ENCODE measurements at regions not wholly inside any gene's neighbourhood (a gene's known extent, or its start where the extent isn't known, plus 50 kb on each side); places are given as distances from the start of the nearest gene placed in this dataset.

DNA sequence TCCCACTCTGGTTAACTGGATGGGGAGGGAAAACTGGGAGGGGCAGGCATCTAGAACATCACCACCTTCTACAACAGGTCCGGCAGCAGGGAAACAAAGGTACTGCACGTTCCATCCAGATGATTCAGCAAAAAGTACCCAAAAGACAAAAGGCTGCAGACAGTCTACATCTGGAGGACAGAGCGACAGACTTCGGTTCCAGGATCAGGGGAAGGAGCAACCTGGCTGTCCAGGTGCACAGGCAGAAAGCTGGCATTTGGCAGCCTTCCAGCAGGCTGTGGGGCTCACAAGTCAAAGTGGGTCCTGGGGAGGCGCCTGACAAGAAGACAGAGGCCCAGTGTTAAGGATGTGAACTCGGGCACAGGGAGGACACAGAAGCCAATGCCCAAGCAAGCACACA, 202.9 kb downstream of the SUCLA2 start:
- Histone ChIP-seq H3K27ac (no peak overlapping the region), H3K4me3 (no peak overlapping the region), H3K9me3 (peaks cover 0 to 5% of the 10 kb centered on the region in 2 donors), H3K27me3 (no peaks in the 10 kb centered on the region), H3K4me1 (no peaks in the 10 kb centered on the region), H3K36me3 (no peaks in the 10 kb centered on the region)
- DNase-seq (ENCODE audit: low spot score in 2 of 2): no peak
- TF ChIP-seq POLR2A (IDR thresholded peaks at IDR 0.05): no peak
- TF ChIP-seq, protein P1, sequence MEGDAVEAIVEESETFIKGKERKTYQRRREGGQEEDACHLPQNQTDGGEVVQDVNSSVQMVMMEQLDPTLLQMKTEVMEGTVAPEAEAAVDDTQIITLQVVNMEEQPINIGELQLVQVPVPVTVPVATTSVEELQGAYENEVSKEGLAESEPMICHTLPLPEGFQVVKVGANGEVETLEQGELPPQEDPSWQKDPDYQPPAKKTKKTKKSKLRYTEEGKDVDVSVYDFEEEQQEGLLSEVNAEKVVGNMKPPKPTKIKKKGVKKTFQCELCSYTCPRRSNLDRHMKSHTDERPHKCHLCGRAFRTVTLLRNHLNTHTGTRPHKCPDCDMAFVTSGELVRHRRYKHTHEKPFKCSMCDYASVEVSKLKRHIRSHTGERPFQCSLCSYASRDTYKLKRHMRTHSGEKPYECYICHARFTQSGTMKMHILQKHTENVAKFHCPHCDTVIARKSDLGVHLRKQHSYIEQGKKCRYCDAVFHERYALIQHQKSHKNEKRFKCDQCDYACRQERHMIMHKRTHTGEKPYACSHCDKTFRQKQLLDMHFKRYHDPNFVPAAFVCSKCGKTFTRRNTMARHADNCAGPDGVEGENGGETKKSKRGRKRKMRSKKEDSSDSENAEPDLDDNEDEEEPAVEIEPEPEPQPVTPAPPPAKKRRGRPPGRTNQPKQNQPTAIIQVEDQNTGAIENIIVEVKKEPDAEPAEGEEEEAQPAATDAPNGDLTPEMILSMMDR (IDR thresholded peaks at IDR 0.05): no peak
- TF ChIP-seq POLR2AphosphoS5 (IDR thresholded peaks at IDR 0.05): no peak
- intact Hi-C loops (cut with DNase I; ENCODE audit: low total_unique reads): no loop called here

DNA sequence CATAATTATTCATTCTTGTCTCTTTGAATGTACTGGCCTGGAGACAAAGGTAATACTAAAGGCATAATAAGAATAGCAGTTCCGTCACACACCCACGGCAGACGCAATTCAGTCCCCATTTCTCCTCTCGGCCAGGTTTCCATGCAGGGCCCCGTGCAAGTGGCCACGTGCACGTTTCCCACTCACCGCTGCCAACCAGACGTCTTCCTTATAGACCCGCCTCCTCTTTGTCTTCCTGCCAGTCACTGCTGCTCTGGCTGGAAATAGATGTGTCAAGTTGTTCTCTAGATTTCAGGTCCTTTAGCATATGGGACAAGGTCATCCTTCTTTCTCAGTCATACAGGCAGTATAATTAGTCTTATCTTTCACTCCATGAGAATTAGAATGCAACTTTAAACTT, 204.3 kb downstream of the SUCLA2 start:
- Histone ChIP-seq H3K4me1 (no peaks in the 10 kb centered on the region), H3K36me3 (no peaks in the 10 kb centered on the region), H3K27ac (no peak overlapping the region), H3K9me3 (peaks cover 0 to 5% of the 10 kb centered on the region in 2 donors), H3K4me3 (no peak overlapping the region), H3K27me3 (no peaks in the 10 kb centered on the region)
- intact Hi-C loops (cut with DNase I; ENCODE audit: low total_unique reads): no loop called here
- no peak for DNase-seq (ENCODE audit: low spot score in 2 of 2)
- TF ChIP-seq, protein P1 (IDR thresholded peaks at IDR 0.05): no peak

DNA sequence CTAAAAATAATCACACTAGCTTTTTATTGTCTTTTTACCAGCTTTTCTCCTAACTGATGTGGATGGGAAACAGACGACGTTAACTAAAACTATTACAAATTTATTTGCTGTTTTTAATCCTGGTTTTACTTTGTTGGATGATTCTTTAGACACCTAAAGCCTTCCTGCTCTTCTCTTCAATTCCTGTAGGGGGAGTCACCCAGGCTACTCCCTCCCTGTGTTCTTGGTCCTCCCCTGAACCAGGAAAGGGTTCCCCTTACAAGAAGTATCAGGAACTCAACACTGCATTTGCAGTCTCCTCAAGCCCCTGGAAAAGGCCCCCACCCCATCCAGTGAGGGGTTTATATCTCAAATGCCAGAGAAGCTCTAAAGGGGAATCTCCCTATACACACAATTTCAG, 206.1 kb downstream of the SUCLA2 start:
- Histone ChIP-seq H3K9me3 (peaks cover 9 to 11% of the 10 kb centered on the region in 2 donors), H3K27ac (no peak overlapping the region), H3K36me3 (no peaks in the 10 kb centered on the region), H3K4me3 (no peak overlapping the region), H3K27me3 (no peaks in the 10 kb centered on the region), H3K4me1 (no peaks in the 10 kb centered on the region)
- intact Hi-C loops (cut with DNase I; ENCODE audit: low total_unique reads): no loop called here
- no peak for DNase-seq (ENCODE audit: low spot score in 2 of 2)
- TF ChIP-seq POLR2AphosphoS5 (IDR thresholded peaks at IDR 0.05) (no peak), POLR2A (IDR thresholded peaks at IDR 0.05) (no peak)
- TF ChIP-seq, protein P1 (IDR thresholded peaks at IDR 0.05): no peak

DNA sequence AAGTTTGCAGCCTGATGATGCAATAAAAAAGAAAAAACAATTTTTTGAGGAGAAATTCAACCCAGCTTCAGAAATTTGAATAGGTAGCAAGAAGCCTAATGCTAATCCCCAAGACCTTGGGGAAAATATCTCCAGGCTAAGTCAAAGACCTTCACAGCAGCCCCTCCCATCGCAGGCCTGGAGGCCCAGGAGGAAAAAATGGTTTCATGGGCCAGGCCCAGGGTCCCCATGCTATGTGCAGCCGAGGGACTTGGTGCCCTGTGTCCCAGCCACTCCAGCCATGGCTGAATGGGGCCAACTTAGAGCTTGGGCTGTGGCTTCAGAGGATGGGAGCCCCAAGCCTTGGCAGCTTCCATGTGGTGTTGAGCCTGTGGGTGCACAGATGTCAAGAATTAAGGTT, 210.3 kb downstream of the SUCLA2 start:
- peaks cover 9 to 11% of the 10 kb centered on the region in 2 donors for H3K9me3 ChIP-seq
- H3K27me3 ChIP-seq: no peaks in the 10 kb centered on the region
- DNase-seq (ENCODE audit: low spot score in 2 of 2): no peak
- no peaks in the 10 kb centered on the region for H3K36me3 ChIP-seq
- no peak for TF ChIP-seq POLR2AphosphoS5 (IDR thresholded peaks at IDR 0.05)
- no peak for TF ChIP-seq POLR2A (IDR thresholded peaks at IDR 0.05)
- TF ChIP-seq, protein P1 (IDR thresholded peaks at IDR 0.05): no peak
- intact Hi-C loops (cut with DNase I; ENCODE audit: low total_unique reads): no loop called here
- no peak overlapping the region for H3K4me3 ChIP-seq
- no peak overlapping the region for H3K27ac ChIP-seq
- H3K4me1 ChIP-seq: no peaks in the 10 kb centered on the region

DNA sequence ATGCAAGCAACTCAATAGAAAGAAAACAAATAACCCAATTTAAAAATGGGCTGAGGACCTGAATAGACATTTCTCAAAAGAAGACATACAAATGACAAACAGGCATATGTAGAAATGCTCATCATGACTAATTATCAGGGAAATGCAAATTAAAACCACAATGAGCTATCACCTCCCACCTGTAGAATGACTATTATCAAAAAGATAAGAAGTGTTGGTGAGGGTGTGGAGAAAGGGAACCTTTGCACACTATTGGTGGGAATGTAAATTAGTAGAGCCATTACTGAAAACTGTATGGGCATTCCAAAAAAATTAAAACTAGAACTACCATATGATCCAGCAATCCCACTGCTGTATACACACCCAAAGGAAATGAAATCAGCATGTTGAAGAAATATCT, 212.2 kb downstream of the SUCLA2 start:
- no peak for DNase-seq (ENCODE audit: low spot score in 2 of 2)
- Histone ChIP-seq H3K27me3 (no peaks in the 10 kb centered on the region), H3K36me3 (no peaks in the 10 kb centered on the region), H3K9me3 (peaks cover 9 to 11% of the 10 kb centered on the region in 2 donors), H3K4me1 (no peaks in the 10 kb centered on the region), H3K4me3 (no peak overlapping the region), H3K27ac (no peak overlapping the region)
- no peak for TF ChIP-seq POLR2AphosphoS5 (IDR thresholded peaks at IDR 0.05)
- TF ChIP-seq, protein P1 (IDR thresholded peaks at IDR 0.05): no peak
- TF ChIP-seq POLR2A (IDR thresholded peaks at IDR 0.05): no peak
- intact Hi-C loops (cut with DNase I; ENCODE audit: low total_unique reads): no loop called here
